RWPE2 (cell line): ENCODE measurements at regions not wholly inside any gene's neighbourhood (a gene's known extent, or its start where the extent isn't known, plus 50 kb on each side); places are given as distances from the start of the nearest gene placed in this dataset.

ENCODE experiments used
- ATAC-seq: fragments of 200-7000 bp; cut with Tn5 transposase; 3 replicates; pipeline ENCODE4 v1.9.1; 2021; ENCODE audit warnings: low read depth
- DNase-seq: peaks from one replicate; pipeline ENCODE4 v3.0.0-alpha.2; 2020; ENCODE audit warnings: low spot score
- H3K27ac ChIP-seq: fragments of 450-650 bp; 2 replicates; pipeline ENCODE4 v1.5.1; 2017; ENCODE audit warnings: mild to moderate bottlenecking; ENCODE audit not compliant: poor library complexity, severe bottlenecking
- H3K27me3 ChIP-seq: fragments of 250-450 bp; sonication (Bioruptor Pico); 2 replicates; pipeline ENCODE4 v1.5.1; 2021; ENCODE audit warnings: mild to moderate bottlenecking, moderate library complexity; ENCODE audit not compliant: insufficient read depth, poor library complexity, severe bottlenecking
- H3K36me3 ChIP-seq: fragments of 250-450 bp; sonication (Bioruptor Pico); 2 replicates; pipeline ENCODE4 v1.5.1; 2020; ENCODE audit warnings: low read depth, mild to moderate bottlenecking, moderate library complexity
- H3K4me1 ChIP-seq: fragments of 250-450 bp; sonication (Bioruptor Pico); 2 replicates; pipeline ENCODE4 v1.5.1; 2021; ENCODE audit warnings: mild to moderate bottlenecking, moderate library complexity; ENCODE audit not compliant: insufficient read depth, poor library complexity, severe bottlenecking
- H3K4me3 ChIP-seq: fragments of 250-450 bp; sonication (Bioruptor Pico); 2 replicates; pipeline ENCODE4 v1.5.1; 2021; ENCODE audit warnings: mild to moderate bottlenecking, moderate library complexity; ENCODE audit not compliant: severe bottlenecking
- H3K9me3 ChIP-seq: fragments of 250-450 bp; sonication (Bioruptor Pico); 2 replicates; pipeline ENCODE4 v1.5.1; 2021; ENCODE audit warnings: mild to moderate bottlenecking, moderate library complexity; ENCODE audit not compliant: severe bottlenecking
- TF ChIP-seq, protein P1 (sequence below): fragments of 450-650 bp; IDR thresholded peaks from one replicate; pipeline ENCODE4 v1.5.1; 2017; ENCODE audit warnings: mild to moderate bottlenecking, moderate library complexity; ENCODE audit not compliant: poor library complexity, severe bottlenecking

DNA sequence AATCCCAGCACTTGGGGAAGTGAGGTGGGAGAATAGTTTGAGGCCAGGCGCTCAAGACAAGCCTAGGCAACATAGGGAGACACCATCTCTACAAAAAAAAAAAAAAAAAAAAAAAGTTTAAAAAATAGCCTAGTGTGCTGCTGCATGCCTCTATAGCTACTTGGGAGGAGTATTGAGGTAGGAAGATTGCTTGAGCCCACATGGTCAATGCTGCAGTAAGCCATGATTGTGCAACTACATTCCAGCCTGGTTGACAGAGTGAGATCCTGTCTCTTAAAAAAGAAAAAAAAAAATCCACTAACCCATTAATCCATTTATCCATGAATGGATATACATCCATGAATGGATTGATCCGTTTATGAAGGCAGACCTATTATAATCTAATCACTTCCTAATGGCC is 1064.6 kb upstream of the EYS start:
- no peaks in the 10 kb centered on the region for H3K36me3 ChIP-seq
- DNase-seq (no peak), ATAC-seq (no peak)
- peaks cover 3% of the 10 kb centered on the region for H3K27me3 ChIP-seq
- H3K4me1 ChIP-seq = no peaks in the 10 kb centered on the region
- no peak overlapping the region for H3K27ac ChIP-seq
- no peaks in the 10 kb centered on the region for H3K9me3 ChIP-seq
- TF ChIP-seq, protein P1, sequence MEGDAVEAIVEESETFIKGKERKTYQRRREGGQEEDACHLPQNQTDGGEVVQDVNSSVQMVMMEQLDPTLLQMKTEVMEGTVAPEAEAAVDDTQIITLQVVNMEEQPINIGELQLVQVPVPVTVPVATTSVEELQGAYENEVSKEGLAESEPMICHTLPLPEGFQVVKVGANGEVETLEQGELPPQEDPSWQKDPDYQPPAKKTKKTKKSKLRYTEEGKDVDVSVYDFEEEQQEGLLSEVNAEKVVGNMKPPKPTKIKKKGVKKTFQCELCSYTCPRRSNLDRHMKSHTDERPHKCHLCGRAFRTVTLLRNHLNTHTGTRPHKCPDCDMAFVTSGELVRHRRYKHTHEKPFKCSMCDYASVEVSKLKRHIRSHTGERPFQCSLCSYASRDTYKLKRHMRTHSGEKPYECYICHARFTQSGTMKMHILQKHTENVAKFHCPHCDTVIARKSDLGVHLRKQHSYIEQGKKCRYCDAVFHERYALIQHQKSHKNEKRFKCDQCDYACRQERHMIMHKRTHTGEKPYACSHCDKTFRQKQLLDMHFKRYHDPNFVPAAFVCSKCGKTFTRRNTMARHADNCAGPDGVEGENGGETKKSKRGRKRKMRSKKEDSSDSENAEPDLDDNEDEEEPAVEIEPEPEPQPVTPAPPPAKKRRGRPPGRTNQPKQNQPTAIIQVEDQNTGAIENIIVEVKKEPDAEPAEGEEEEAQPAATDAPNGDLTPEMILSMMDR = no peak
- H3K4me3 ChIP-seq = no peak overlapping the region

DNA sequence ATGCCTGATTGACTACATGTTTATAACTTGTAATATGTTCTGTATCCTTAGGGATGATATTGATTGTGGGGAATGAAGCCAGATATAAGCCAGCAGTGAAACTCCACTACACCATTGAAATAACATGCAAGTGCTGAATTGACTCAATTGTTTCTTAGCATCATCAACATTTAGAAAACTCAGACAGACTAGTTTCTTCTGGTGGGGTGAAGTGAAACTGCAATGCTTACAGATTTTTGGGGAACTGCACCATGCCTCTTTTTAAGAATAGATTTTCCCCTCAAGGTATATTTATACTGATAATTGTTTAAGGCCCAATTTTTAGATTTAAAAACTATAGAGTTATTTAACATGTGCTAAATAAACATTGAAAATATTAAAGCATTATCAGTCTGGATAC is 1044.6 kb upstream of the EYS start:
- Histone ChIP-seq H3K27me3 (no peaks in the 10 kb centered on the region), H3K4me3 (no peak overlapping the region), H3K4me1 (no peaks in the 10 kb centered on the region), H3K27ac (no peak overlapping the region), H3K36me3 (no peaks in the 10 kb centered on the region), H3K9me3 (no peaks in the 10 kb centered on the region)
- DNase-seq (no peak), ATAC-seq (no peak)
- TF ChIP-seq, protein P1 = no peak

DNA sequence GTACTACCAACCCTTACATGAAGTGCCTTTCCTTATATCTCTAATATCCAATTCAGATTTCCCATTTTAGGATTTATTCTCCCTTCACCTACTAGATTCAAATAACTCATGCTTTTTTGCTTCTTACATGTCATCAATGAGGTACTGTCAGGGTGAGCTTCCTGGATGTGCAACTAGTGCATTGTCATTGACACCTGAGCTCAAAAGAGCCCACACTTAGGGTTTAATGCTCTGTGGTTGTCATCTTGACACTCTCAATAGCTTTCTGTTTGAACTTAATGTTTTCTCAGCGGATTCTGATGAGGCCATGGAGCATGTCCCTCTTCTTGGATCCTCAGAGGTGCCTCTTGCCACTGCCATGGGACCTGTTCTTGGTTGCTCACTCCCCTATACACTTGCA is 1033.3 kb upstream of the EYS start:
- Histone ChIP-seq H3K9me3 (no peaks in the 10 kb centered on the region), H3K36me3 (no peaks in the 10 kb centered on the region), H3K27ac (no peak overlapping the region), H3K4me3 (no peak overlapping the region), H3K27me3 (no peaks in the 10 kb centered on the region), H3K4me1 (no peaks in the 10 kb centered on the region)
- DNase-seq (no peak), ATAC-seq (no peak)
- TF ChIP-seq, protein P1 = no peak

DNA sequence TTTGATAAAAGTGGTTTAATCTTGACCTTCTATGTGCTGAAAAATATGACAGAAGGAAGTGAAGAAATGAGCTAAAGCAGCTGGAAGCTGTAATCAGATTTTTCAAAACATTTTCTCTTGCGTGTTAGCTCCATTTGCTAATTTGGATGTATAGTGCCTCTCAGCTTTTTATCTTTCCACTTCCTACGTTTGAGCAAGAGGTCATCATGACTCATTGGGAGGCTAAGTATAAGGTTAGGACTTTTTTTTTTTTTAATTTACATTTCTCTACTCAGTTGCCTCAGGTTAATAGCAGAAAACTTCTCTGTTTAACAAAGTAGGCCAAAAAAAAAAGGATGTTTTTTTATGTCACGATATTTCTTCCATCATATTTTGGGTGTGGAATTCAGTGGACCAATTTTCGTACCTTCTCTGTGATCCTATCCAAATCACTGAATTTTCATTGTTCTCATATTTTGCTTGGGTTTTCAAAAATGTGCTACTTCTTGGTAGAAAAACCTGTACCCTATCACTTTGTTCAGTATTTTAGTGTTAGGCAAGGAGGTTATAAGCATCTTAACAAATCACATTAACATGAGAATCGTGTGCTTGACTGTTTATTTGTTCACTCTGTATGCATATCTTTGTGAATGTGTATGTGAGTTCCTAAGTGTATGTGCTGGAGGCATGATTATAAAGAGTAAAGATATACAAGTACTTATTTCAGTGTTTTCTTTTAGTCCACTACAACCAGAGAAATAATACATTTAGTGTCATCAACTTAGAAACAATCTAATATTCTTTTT is 1028.3 kb upstream of the EYS start:
- H3K9me3 ChIP-seq = no peaks in the 10 kb centered on the region
- TF ChIP-seq, protein P1 = no peak
- no peak overlapping the region for H3K4me3 ChIP-seq
- no peaks in the 10 kb centered on the region for H3K36me3 ChIP-seq
- ATAC-seq (no peak), DNase-seq (no peak)
- no peak overlapping the region for H3K27ac ChIP-seq
- H3K27me3 ChIP-seq = no peaks in the 10 kb centered on the region
- H3K4me1 ChIP-seq = peaks cover 4% of the 10 kb centered on the region

DNA sequence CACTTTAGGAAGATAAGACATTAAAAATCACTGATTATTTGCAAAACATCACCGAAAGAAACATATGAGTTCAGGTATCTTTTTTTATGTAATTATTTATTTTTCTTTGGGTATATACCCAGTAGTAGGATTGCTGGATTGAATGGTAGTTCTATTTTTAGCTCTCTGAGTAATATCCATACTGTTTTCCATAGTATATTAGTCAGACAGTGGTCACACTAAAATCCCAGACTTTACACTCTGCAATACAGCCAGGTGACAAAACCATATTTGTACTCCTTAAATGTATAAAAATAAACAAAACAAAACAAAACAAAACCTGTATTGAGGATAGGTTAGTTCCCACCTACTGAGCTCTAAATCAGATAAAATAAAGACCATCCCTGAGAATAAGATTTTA is 1024.3 kb upstream of the EYS start:
- H3K27ac ChIP-seq = no peak overlapping the region
- peaks cover 4% of the 10 kb centered on the region for H3K4me1 ChIP-seq
- no peaks in the 10 kb centered on the region for H3K9me3 ChIP-seq
- H3K4me3 ChIP-seq = no peak overlapping the region
- DNase-seq (no peak), ATAC-seq (0 out of 3 replicates have a peak, but pooled peaks have one; percentile 41)
- TF ChIP-seq, protein P1 = no peak
- H3K36me3 ChIP-seq = no peaks in the 10 kb centered on the region
- no peaks in the 10 kb centered on the region for H3K27me3 ChIP-seq
